ENCODE measurements at regions not wholly inside any gene's neighbourhood (a gene's known extent, or its start where the extent isn't known, plus 50 kb on each side); places are given as distances from the start of the nearest gene placed in this dataset.

DNA sequence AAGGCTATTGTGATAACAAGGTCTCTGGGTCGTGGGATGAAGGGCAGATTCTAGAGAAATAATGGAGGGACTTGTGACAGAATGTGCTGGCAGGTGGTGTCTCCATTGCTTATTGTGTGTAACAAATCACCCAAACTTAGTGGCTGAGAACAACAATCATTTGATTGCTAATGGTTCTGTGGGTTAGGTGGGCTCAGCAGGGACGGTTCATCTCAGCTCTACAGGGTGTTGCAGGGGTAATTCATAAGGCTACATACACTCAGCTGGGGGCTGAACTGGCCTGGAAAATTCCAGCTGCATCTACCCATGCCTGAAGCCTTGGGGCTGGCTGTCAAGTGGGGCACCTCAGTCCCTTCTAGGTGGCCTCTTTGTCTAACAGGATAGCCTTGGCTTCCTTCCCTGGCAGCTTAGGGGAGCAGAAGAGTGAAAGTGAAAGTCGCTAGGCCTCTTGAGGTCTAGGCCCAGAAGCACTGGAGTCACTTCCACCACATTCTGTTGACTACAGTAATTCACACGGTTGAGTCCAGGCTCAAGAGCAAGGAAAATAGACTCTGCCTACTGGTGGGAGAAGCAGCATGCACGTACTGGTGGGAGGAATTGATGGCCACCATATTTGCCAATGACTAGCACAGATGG is 308.9 kb downstream of the MN1 start:
- TF ChIP-seq, protein P1, sequence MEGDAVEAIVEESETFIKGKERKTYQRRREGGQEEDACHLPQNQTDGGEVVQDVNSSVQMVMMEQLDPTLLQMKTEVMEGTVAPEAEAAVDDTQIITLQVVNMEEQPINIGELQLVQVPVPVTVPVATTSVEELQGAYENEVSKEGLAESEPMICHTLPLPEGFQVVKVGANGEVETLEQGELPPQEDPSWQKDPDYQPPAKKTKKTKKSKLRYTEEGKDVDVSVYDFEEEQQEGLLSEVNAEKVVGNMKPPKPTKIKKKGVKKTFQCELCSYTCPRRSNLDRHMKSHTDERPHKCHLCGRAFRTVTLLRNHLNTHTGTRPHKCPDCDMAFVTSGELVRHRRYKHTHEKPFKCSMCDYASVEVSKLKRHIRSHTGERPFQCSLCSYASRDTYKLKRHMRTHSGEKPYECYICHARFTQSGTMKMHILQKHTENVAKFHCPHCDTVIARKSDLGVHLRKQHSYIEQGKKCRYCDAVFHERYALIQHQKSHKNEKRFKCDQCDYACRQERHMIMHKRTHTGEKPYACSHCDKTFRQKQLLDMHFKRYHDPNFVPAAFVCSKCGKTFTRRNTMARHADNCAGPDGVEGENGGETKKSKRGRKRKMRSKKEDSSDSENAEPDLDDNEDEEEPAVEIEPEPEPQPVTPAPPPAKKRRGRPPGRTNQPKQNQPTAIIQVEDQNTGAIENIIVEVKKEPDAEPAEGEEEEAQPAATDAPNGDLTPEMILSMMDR (IDR thresholded peaks at IDR 0.05), result no peak
- no peak for TF ChIP-seq POLR2A (IDR thresholded peaks at IDR 0.05)
